ENCODE measurements at regions not wholly inside any gene's neighbourhood (a gene's known extent, or its start where the extent isn't known, plus 50 kb on each side); places are given as distances from the start of the nearest gene placed in this dataset.
"Not testable (repeated sequence)": the region's sequence is repeated elsewhere in the genome, so short reads cannot be mapped to it uniquely, and the experiment has no call there.

DNA sequence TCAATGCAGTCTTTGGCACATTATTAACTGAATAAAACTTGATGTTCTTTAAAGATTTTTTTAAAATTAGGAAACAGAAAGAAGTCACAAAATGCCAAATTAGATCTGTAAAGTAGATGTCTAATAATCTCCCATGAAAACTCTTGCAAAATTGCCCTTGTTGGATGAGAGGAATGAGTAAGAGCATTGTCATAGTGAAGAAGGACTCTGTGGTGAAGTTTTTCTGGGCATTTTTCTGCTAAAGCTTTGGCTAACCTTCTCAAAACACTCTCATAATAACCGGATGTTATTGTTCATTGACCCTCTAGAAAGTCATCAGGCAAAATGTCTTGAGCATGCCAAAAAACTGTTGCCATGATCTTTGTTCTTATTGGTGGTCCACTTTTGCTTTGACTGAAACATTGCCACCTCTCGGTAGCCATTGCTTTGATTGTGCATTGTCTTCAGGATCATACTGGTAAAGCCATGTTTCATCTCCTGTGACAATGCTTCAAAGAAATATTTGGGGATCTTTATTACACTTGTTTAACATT lies 549.3 kb downstream of the LIG4 start:
- DNase-seq (ENCODE audit: low read depth): no peak

DNA sequence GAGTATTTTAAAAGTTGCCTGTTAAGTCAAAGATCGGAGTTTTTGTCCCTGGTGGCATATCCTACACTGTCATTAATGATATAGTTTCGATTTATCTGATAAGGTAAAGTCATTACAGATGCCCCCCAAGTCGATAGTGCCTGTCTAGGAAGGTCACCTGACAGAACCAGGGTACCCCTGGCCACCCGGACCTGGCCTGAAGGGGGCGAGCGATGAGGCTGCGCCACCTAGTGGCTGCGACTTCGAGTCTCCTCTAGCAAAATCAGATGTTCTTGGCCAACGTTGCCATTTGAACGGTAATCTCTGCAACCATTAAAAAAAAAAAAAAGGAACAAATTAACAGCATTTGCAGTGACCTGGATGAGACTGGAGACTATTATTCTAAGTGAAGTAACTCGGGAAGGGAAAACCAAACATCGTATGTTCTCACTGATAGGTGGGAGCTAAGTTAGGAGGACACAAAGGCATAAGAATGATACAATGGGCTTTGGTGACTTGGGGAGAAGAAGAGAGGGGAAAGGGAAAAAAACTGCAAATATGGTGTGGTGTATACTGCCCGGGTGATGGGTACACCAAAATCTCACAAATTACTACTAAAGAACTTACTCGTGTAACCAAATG lies 565.1 kb downstream of the LIG4 start:
- DNase-seq (ENCODE audit: low read depth): no peak

DNA sequence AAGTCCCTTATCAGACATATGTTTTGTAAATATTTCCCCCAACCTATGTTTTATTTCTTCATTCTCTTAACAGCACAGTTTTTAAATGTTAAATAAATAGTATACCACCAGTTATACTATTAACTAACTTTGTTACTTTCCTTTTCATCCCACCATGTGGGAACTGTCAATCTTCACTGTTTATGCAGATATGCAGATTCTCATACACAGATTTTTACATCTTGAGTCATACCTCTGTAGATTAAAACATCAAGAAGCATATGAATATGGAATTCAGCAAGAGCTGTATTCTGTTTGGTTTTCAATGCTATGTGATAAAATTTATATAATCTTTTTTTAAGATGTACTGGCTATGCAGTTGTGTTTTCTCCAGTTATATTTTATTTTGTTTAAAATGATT lies 566.3 kb downstream of the LIG4 start:
- no peak for DNase-seq (ENCODE audit: low read depth)

DNA sequence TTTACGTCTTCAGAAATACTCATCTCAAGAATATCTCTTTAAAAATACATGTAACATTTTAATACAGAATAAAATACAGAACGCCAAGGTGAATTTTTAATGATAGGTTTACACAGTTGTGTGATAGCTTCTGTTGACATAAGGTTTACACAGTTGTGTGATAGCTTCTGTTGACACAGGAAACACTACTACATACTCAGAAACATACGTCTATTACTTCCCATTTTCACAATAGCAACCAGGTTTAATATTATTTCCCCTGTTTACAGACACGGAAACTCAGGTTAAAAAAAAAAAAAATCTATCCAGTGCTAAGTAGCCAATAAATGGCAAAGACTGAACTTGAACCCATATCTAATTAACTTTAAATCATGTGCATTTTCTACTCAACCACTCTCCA lies 571.2 kb downstream of the LIG4 start:
- DNase-seq (ENCODE audit: low read depth): no peak

DNA sequence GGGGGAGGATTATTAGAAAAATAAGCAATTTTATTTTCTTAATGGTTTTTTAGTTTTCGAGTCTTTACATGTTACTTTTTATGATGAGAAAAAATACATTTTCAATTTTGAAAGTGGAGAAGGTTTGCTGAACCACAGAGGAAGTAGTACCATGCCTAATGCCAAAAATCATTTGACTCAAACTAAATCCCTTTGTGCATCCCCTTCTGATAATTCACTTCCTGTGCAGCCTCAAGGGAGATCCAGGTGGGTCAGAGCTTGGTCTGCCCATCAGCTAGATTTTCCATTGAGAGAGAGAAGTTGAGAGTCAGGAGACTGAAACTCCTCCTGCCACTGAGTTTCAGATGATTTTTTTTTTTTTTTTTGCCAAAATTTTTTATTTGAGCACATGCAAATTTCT lies 571.7 kb downstream of the LIG4 start:
- DNase-seq (ENCODE audit: low read depth): no peak

DNA sequence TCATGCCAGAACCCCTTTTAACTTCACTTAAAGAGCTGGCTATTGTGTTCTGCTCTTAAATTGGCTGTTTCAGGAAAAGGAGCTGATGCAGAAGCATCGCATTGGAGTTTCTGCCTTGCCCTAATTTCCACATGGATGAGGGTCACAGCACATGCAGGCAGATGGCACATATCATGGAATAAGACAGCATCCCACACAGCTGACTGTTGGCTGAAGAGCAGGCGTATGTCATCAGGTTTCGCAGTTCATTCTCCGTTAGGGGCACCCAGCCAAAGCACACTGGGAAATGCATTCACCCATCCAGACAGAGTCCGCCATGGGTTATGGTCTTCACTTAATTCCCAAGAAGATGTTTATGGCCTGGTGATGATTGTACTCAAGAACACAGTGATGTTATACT lies 572.5 kb downstream of the LIG4 start:
- DNase-seq (ENCODE audit: low read depth): no peak

DNA sequence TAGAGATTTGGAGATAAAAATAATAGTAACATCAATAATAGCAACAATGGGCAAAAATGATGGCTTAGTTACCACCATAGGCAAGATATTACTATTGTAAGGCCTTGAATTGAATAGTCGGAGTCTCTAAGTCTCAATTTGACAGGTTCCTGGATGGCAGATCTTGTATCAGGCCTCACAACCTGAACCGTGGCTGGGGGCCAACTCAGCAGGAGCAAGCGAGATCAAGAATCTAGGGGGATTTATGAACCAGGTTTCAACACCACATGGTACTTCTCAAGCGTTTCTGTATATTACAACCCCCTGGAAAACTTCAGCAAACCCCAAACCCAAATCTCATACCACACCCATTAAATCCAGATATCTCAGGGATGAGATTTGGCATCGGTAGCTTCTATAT lies 573.8 kb downstream of the LIG4 start:
- no peak for DNase-seq (ENCODE audit: low read depth)

DNA sequence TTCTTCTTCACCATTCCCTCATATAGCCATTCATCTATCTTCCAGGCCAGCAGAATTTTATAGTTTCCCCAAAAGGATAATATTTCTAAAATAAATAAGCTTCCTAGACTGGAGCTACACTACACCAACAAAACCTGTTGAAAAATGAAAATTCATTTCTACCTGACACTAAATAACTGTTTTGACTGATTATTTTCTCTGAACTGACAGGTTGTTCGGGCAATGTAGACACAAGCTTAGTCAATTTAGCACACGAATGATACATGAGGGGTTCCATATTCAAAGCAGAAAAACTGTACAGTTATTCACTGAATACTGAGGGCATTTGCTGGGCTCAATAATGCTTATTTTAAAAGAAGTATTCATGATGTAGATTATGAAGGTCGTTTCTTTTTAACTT lies 589.7 kb downstream of the LIG4 start:
- DNase-seq (ENCODE audit: low read depth): no peak

DNA sequence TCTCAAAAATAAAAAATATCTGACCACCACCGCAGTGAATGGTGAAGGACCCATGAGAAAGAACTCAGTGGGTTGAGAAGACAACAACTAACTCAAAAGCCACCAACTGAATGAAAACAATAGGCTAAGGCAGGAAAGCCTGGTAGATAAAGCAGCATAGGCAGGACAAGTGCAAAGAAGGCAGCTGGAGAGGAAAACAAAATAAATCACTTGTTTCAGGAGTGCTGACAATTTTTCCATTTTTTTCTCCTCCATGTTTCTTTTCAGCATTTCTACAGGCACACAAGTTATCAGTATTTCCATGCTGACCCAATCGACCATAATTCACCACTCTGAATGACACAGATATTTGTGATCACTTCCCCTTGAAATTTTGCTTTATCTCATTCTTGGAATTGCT lies 597.8 kb downstream of the LIG4 start:
- DNase-seq (ENCODE audit: low read depth): no peak

DNA sequence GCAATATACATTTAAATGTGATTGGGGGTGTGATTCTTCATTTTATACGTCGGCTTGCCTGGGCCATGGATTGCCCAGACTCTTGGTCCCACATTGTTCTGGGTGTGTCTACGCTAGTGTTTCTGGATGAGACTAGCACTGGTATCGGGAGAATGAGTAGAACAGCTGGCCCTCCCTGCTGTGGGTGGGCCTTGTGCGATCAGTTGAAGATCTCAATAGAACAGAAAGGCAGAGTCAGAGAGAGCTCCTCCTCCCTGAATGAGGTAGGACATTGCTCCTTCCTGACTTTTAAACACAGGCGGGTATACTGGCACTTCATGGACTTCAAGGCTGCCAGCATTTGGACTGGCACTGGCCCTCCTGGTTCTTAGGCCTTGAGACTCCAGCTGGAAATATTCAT lies 603.0 kb downstream of the LIG4 start:
- no peak for DNase-seq (ENCODE audit: low read depth)

DNA sequence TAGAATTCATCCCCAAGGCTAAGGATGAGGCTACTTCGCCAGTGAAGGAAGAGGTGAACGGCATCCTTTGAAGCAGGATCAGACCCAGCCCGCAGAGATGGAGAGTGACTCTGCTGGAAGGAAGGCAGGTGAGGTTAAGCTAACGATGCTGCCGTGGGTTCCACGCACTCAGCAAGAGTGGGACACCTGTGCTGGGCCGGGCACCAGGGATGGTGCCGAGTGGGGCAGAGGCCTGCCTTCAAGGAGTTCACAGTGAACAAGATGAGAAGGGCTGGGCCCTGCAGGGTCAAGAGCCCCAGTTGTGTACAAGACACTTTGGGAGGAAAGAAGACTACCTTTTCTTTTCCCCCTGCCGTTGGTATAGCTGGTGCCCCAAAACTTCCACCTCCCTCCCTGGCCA lies 606.6 kb downstream of the LIG4 start:
- DNase-seq (ENCODE audit: low read depth): no peak

DNA sequence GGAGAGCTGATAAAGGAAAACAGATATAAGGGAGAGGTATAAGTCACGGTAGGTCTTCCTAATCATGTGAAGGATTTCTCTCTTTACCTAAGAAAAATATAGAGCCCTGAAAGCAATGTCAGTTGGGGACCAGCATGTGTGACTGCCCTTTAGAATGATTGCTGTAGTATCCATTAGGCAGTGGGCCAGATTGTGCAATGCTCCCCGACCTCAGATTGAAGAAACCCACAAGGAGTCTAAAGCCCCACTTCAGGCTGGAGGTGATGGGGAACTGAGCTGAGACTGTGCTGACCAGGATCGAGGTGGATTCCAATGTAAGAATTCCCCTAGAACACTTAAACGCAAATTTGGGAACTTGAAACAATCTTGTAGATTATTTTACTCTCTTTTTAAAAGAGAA lies 614.4 kb downstream of the LIG4 start:
- no peak for DNase-seq (ENCODE audit: low read depth)

DNA sequence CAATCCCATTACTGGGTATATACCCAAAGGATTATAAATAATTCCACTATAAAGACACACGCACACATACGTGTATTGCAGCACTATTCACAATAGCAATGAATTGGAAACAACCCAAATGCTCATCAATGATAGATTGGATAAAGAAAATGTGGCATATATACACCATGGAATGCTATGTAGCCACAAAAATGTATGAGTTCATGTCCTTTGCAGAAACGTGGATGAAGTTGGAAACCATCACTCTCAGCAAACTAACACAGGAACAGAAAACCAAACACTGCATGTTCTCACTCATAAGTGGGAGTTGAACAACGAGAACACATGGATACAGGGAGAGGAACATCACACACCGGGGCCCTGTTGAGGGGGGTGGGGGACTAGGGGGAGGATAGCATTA lies 619.0 kb downstream of the LIG4 start:
- DNase-seq (ENCODE audit: low read depth): not testable (repeated sequence)

DNA sequence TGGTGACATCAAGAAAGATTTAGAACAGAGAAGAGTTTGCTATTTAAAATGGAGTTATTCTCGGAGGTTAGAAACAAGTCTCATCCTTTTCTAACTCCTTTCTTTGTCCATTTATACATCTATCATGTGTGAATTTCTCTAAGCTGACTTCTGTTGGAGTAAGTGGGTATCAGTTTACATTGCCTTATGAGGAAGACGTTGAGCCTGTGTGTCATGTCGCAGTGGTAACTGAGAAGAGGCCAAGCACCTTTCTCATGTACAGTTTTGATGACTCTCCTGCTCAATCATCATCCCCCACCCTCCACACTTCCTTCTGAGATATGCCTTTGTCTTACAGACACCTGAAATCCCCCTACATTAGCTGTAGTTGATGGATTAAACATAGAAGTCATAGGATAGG lies 624.8 kb downstream of the LIG4 start:
- DNase-seq (ENCODE audit: low read depth): no peak

DNA sequence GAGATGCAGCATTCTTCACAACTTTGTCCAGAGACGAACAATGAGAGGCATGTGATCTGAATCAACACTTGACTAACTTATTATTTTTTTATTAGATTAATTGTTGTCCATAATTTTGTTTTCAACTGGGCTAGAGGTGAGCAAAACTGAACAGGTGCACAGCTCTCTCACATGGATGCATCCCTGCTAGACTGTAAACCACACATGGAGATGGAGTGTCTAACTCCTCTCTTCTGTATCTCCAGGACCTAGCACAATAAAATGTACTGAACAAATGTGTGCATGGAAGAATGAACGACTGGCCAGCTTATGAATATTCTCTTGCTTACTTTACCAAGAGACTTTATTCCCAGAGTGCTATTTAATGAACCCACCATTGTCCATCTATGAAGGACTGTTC lies 627.7 kb downstream of the LIG4 start:
- no peak for DNase-seq (ENCODE audit: low read depth)

DNA sequence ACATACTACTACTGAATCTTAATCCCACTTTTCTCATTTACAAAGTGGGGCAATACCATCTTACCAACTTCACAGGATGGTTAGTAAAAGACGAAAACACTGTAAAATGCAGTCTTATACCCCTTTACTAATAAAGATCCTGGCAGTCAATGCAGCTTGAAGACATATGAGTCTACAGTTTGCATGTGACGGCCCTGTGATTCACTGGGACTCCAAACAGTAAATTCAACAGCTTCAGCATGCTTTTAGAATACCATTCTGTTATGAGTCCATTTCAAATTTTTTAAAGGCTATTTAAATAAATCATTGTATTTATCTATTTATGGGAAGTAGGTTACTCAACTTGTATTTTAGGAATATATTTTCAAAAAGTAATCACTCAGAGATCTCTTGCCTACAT lies 629.1 kb downstream of the LIG4 start:
- no peak for DNase-seq (ENCODE audit: low read depth)

DNA sequence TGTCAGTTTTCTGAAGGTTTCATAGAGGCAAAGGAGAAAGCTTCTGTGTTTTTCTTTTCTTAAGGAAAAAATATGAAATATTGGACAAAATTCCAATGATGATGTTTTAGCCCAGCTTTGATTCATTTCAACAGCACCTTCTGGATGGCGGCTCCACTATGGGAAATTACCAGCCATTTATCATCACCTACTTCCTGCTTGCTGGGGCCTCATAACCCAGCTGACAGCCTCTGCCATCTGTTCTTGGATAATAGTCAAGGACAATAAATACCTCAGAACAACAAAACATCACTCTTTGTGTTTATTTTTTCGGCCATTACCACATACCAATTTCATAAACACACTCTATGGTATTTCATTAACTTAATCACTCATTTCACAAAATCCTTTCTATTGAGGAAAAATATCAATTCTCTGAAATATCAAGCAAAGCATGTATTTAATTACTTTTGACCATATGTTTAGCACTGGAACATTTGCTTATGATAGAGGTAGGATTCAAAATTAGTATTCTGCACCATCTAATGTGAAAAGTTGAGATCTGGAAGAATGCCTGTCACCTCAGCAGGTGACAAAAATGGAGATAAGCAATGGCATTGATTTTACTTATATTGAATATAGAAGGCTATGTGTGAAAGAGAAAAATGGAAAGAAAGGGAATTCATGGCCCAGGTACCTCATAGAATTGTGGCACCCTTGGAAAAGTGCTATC lies 629.7 kb downstream of the LIG4 start:
- DNase-seq (ENCODE audit: low read depth): no peak

DNA sequence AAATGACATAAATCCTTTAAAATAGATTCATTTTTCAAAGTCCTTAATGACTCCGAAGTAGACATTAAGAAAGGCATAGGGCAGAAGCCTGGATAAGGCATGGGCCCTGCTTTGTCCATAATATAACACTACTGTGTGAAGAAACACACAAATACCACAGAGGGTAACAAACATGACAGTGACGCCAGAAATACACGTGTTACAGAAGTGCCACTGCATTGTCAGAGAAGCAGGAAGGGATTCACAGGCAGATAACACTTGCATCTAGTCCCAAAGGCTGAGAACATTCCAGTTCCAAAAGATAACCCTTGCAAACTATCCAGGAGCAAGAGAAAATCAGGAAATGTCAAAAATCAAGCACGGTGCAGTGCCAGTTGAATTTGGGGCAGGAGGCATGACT lies 633.2 kb downstream of the LIG4 start:
- DNase-seq (ENCODE audit: low read depth): no peak

DNA sequence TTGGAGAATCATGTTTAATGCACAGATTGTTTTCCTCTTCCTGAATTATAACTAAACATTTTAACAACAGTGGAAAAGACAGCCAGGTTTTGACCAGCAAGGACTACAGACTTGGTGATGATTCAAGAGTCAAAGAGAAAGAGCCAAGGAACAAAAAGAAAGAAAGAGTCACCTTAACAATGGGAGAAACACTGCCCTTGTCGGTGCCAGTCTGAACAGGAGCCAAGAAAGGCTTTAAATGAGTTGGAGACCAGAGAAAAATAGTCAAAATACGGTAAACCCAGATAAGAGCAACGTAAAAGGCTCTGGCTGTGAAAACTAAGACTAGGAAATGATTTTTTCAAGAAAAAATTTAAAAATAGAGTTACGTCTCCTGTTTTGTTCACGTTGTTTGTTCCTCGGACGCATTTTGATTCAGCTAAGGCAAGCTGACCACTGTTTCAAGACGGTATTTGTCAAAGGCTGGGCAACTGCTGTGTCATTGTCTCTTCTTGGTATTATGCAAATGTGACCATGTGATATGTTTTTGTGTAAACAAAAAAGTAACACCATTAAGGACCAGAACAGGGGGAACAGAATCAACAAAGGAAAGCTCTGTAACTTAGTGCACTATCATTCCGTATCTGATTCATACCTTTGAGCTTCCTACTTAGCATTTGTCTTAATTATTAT lies 634.5 kb downstream of the LIG4 start:
- no peak for DNase-seq (ENCODE audit: low read depth)

DNA sequence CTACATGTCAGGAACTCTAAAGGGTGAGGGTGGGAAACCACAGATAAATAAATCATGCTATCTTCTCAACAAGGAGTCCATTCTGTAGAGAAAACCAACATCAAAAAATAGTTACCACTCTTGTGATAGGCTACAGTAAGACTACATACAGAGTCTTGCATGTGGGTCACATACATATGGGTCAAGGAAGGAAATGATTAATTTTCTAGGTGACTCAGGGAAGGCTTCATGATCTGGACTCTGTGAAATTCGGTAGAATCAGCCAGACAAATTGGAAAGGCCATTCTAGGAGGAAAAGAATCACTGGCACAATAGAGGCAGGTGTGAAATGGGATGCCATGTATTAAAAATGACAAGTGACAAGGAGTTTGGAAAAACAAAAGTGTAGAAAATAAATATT lies 638.9 kb downstream of the LIG4 start:
- no peak for DNase-seq (ENCODE audit: low read depth)

DNA sequence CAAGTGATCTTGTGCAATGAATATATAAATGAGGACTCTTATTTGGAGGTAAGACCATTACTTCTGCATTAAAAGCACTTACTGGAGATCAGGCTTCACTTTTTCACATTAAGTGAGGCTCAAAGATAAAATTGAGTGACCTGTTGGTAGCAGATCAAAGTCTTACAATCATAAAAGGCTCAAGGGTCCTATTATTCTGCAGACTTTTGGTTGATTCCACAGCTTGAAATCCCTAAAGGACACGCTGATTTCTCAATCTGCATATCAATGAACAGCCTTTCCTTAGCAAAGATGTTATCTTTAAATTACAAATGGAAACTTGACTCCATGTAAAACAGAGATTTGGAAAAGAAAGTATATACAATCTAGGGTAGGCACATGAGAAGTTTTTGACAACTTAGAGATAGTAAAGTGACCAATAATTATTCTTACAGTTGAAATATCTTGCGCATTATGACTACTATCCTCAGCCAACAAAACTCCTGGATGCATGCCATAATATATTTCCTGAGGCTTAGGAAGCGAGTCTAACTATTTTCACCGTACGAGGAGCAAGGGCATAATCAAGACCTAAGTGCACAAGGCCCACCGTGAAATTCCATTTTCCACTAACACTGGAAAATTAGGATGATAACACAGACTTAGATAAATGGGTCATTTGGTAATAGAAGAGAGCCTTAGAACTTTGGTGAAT lies 640.7 kb downstream of the LIG4 start:
- no peak for DNase-seq (ENCODE audit: low read depth)

DNA sequence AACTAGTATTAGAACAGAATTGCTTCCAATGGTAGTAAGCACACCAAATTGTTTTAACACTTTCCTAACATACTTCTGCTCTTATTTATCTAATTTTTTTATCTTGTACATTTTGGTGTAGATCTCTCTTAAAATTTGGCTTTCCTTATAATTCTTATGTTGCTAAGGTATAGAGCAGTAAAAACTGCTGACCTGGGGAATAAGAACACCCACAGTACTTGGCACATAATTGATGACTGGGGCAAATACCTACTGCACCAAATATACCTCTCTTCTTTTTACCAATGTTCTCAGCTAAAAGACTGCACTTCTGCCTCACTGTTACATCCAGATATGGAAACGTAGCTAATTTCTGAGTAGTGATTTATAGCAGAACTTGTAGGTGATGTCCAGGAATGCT lies 642.2 kb downstream of the LIG4 start:
- DNase-seq (ENCODE audit: low read depth): no peak

DNA sequence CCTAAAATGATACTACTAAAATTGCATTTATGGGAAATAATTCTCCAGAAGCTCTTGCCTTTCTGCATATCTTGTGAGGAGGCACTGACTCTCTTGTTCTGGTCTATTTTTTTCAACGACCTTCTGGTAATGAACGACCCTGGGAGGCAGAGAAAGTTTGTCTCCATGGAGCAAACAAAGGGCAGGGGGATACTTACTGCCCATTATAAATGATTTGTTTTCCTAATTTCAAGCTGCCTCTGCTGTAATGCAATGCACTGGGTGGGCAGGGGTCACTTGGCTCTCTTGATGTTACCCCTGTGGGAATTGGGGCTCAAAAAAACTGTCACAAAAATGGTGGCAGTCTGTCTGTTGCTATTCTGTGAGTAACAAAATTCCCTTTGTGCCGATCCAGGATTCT lies 643.2 kb downstream of the LIG4 start:
- no peak for DNase-seq (ENCODE audit: low read depth)

All from stimulated activated CD4-positive, alpha-beta T cell treated with anti-CD3 and anti-CD28 coated beads, Interleukin-2, amount 100 ng/mL, for 4 hours (primary cell).